GM21381 (cell line): ENCODE measurements at regions not wholly inside any gene's neighbourhood (a gene's known extent, or its start where the extent isn't known, plus 50 kb on each side); places are given as distances from the start of the nearest gene placed in this dataset.
"Not testable (repeated sequence)": the region's sequence is repeated elsewhere in the genome, so short reads cannot be mapped to it uniquely, and the experiment has no call there.

Experiments used
- ATAC-seq: cut with Tn5 transposase; IDR thresholded peaks from one replicate; pipeline ENCODE4 v1.9.1; 2021; ENCODE audit warnings: mild to moderate bottlenecking, moderate library complexity; ENCODE audit not compliant: unreplicated experiment

- no peak for ATAC-seq
Measured at GRCh38 chr2:160583813-160584537, 90.4 kb upstream of the RBMS1 start.

- no peak for ATAC-seq
Measured at GRCh38 chr2:160584972-160585494, 91.4 kb upstream of the RBMS1 start.

- no peak for ATAC-seq
Measured at GRCh38 chr2:160590664-160591063, 97.1 kb upstream of the RBMS1 start.

- ATAC-seq, result no peak
Measured at GRCh38 chr2:160592401-160592800, 98.8 kb upstream of the RBMS1 start.

- ATAC-seq, result no peak
Measured at GRCh38 chr2:160592993-160593392, 99.4 kb upstream of the RBMS1 start.

GRCh38 chr2:160596441-160596840, 102.8 kb upstream of the RBMS1 start:
- no peak for ATAC-seq

GRCh38 chr2:160600437-160600836, 106.8 kb upstream of the RBMS1 start:
- not testable (repeated sequence) for ATAC-seq

- no peak for ATAC-seq
Measured at GRCh38 chr2:160602073-160602472, 108.5 kb upstream of the RBMS1 start.

GRCh38 chr2:160603771-160604510, 110.3 kb upstream of the RBMS1 start:
- ATAC-seq, result no peak

- no peak for ATAC-seq
Measured at GRCh38 chr2:160606341-160606740, 112.7 kb upstream of the RBMS1 start.

GRCh38 chr2:160608599-160608998, 115.0 kb upstream of the RBMS1 start:
- no peak for ATAC-seq

GRCh38 chr2:160609346-160609745, 115.7 kb upstream of the RBMS1 start:
- no peak for ATAC-seq

- ATAC-seq, result no peak
Measured at GRCh38 chr2:160610041-160610440, 116.4 kb upstream of the RBMS1 start.

- no peak for ATAC-seq
Measured at GRCh38 chr2:160612266-160612856, 118.8 kb upstream of the RBMS1 start.

GRCh38 chr2:160613466-160614153, 120.0 kb upstream of the RBMS1 start:
- ATAC-seq, result no peak

- ATAC-seq, result no peak
Measured at GRCh38 chr2:160614391-160614790, 120.8 kb upstream of the RBMS1 start.

- no peak for ATAC-seq
Measured at GRCh38 chr2:160615706-160616105, 122.1 kb upstream of the RBMS1 start.

GRCh38 chr2:160616149-160616548, 122.5 kb upstream of the RBMS1 start:
- ATAC-seq, result no peak

- ATAC-seq, result no peak
Measured at GRCh38 chr2:160621748-160622147, 128.1 kb upstream of the RBMS1 start.

GRCh38 chr2:160628020-160628637, 134.5 kb upstream of the RBMS1 start:
- ATAC-seq, result not testable (repeated sequence)

- no peak for ATAC-seq
Measured at GRCh38 chr2:160628811-160629210, 135.2 kb upstream of the RBMS1 start.
